ENCODE measurements at regions not wholly inside any gene's neighbourhood (a gene's known extent, or its start where the extent isn't known, plus 50 kb on each side); places are given as distances from the start of the nearest gene placed in this dataset.

- Histone ChIP-seq H3K27me3 (ENCODE audit: control insufficient read depth in 2 of 2, insufficient read depth in 2 of 2, low read length in 2 of 2) (peaks cover 13 to 18% of the 10 kb centered on the region in 2 experiments), H3K36me3 (ENCODE audit: control insufficient read depth in 2 of 2, extremely low read depth in 1 of 2, insufficient read depth in 2 of 2, low read length in 2 of 2) (no peaks in the 10 kb centered on the region), H3K4me3 (replicated peaks in 1 of 3; ENCODE audit: insufficient read depth in 1 of 3, low read depth in 1 of 3, low read length in 3 of 3) (no peak overlapping the region), H2AFZ (ENCODE audit: low read depth, low read length) (no peak overlapping the region), H3K4me1 (ENCODE audit: control insufficient read depth, extremely low read depth, insufficient read depth, low read length) (peaks cover 5% of the 10 kb centered on the region), H4K20me1 (replicated peaks; ENCODE audit: control insufficient read depth, extremely low read depth, insufficient read depth, low read length) (no peaks in the 10 kb centered on the region), H3K4me2 (ENCODE audit: insufficient read depth, low read length) (no peak overlapping the region), H3K9me1 (replicated peaks; ENCODE audit: control insufficient read depth, extremely low read depth, insufficient read depth, low read length) (no peaks in the 10 kb centered on the region), H3K9ac (replicated peaks; ENCODE audit: extremely low read depth, insufficient read depth, low read length) (no peak overlapping the region), H3K27ac (ENCODE audit: insufficient read depth, low read depth, low read length) (no peak overlapping the region), H3K9me3 (replicated peaks; ENCODE audit: control insufficient read depth, insufficient read depth, low read length) (no peaks in the 10 kb centered on the region), H3K79me2 (ENCODE audit: control insufficient read depth, insufficient read depth, low read length) (no peaks in the 10 kb centered on the region)
- no peak for TF ChIP-seq MYC (IDR thresholded peaks at IDR 0.05; ENCODE audit: low read depth, low read length)
- TF ChIP-seq FOS (IDR thresholded peaks at IDR 0.05; ENCODE audit: borderline replicate concordance, insufficient read depth, low read length) = peak; percentile 39
- no peak for TF ChIP-seq GATA2 (IDR thresholded peaks at IDR 0.05; ENCODE audit: insufficient read depth, insufficient read length, low read depth, low read length)
- TF ChIP-seq JUN (IDR thresholded peaks at IDR 0.05; ENCODE audit: borderline replicate concordance, insufficient read depth, insufficient read length, low read depth) = no peak
- TF ChIP-seq MAX (IDR thresholded peaks at IDR 0.05; ENCODE audit: insufficient read depth, insufficient read length) = no peak
- no peak for TF ChIP-seq POLR2A (IDR thresholded peaks at IDR 0.05; ENCODE audit: low read depth, low read length)
- TF ChIP-seq EZH2 (IDR thresholded peaks at IDR 0.05; ENCODE audit: borderline replicate concordance, low read depth, low read length, severe bottlenecking) = peak; percentile 10
- TF ChIP-seq, protein P1, sequence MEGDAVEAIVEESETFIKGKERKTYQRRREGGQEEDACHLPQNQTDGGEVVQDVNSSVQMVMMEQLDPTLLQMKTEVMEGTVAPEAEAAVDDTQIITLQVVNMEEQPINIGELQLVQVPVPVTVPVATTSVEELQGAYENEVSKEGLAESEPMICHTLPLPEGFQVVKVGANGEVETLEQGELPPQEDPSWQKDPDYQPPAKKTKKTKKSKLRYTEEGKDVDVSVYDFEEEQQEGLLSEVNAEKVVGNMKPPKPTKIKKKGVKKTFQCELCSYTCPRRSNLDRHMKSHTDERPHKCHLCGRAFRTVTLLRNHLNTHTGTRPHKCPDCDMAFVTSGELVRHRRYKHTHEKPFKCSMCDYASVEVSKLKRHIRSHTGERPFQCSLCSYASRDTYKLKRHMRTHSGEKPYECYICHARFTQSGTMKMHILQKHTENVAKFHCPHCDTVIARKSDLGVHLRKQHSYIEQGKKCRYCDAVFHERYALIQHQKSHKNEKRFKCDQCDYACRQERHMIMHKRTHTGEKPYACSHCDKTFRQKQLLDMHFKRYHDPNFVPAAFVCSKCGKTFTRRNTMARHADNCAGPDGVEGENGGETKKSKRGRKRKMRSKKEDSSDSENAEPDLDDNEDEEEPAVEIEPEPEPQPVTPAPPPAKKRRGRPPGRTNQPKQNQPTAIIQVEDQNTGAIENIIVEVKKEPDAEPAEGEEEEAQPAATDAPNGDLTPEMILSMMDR (IDR thresholded peaks at IDR 0.05; ENCODE audit: extremely low read depth in 1 of 2, insufficient read depth in 1 of 2, low read depth in 1 of 2, low read length in 2 of 2) = peak; percentile 84 to 90
- TF ChIP-seq POLR2AphosphoS5 (IDR thresholded peaks at IDR 0.05; ENCODE audit: insufficient read depth, low read depth, low read length) = no peak
- ChIA-PET POLR2A (no interaction called here), CTCF (interaction anchor here (0.6 to 5.9 kb wide), 63 partner anchors 9 to 819 kb away, joined by 3 to 155 read pairs (median 4); partner anchors contain the start of genes FAN1 and KLF13)
- DNase-seq (ENCODE audit: low read depth, low spot score) = peak; percentile 81
- intact Hi-C loops (cut with micrococcal nuclease) (loop anchor here (1.0 to 2.0 kb wide), 7 partner anchors 49 to 828 kb away; partner anchors contain the start of gene KLF13), dilution Hi-C loops (cut with MboI; ENCODE audit: extremely low pct_ligation_motif_present, low sequenced_read_pairs) (loop anchor here (25.0 kb wide), 1 partner anchor 276 kb away; no protein-coding TSS in a partner anchor)
- FAIRE-seq = peak; percentile 95
- BruUV-seq (replicated peaks) = no TSS peak
Observed at GRCh38 chr15:31488437-31489204, 162.0 kb downstream of the KLF13 start.

Data from endothelial cell of umbilical vein (primary cell).